ENCODE measurements at regions not wholly inside any gene's neighbourhood (a gene's known extent, or its start where the extent isn't known, plus 50 kb on each side); places are given as distances from the start of the nearest gene placed in this dataset.

DNA sequence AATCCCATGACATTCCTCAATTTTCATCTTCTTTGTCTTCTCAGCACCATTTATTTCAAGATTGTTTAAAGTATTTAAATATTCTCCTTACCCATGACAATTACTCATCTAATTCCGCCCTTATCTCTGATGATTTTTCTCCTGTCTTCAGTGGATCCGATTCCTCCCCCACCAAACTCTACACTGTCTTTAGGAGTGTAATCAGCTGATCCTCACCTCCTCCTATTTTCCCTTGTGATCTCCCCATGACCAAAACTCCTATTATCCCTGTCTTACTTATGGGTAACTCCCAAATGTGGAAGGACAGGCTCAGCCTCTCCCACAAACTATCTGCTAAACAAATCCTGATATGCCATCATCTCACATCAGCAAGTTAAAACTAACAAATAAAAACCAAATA, 335.3 kb upstream of the RUNX1 start:
- no peak for TF ChIP-seq GATA3 (IDR thresholded peaks at IDR 0.05; ENCODE audit: low read depth, low read length)
- TF ChIP-seq GATA2 (IDR thresholded peaks at IDR 0.05; ENCODE audit: low read depth, low read length), result no peak

Data from SH-SY5Y (cell line).